PFSK-1 (cell line): ENCODE measurements at regions not wholly inside any gene's neighbourhood (a gene's known extent, or its start where the extent isn't known, plus 50 kb on each side); places are given as distances from the start of the nearest gene placed in this dataset.

Experiments
- FOXP2 ChIP-seq: optimal IDR thresholded peaks from 2 replicates; pipeline ENCODE3; 2011; ENCODE audit warnings: borderline replicate concordance, control low read depth, inconsistent platforms; ENCODE audit not compliant: insufficient read depth; ENCODE audit errors: extremely low read length, extremely low read depth
- POLR2AphosphoS5 ChIP-seq: IDR thresholded peaks from 2 replicates; pipeline ENCODE4 v1.6.1; 2012; ENCODE audit warnings: low read depth, mild to moderate bottlenecking, control low read depth, low read length, moderate library complexity
- REST ChIP-seq, 2 experiments: IDR thresholded peaks; 2 replicates each; pipeline versions ENCODE4 v1.6.1 to v1.8.0; 2011 to 2012; ENCODE audit warnings: low read depth in 2 of 2, low read length in 2 of 2, control low read depth in 1 of 2, inconsistent platforms in 1 of 2, mild to moderate bottlenecking in 1 of 2, moderate library complexity in 1 of 2; ENCODE audit not compliant: insufficient read depth in 1 of 2
- SIN3A ChIP-seq: IDR thresholded peaks from 2 replicates; pipeline ENCODE4 v1.6.1; 2012; ENCODE audit warnings: mild to moderate bottlenecking, low read length, moderate library complexity, borderline replicate concordance; ENCODE audit not compliant: insufficient read depth
- TAF1 ChIP-seq: IDR thresholded peaks from 2 replicates; pipeline ENCODE4 v1.6.1; 2012; ENCODE audit warnings: low read length, control low read depth, borderline replicate concordance; ENCODE audit not compliant: insufficient read depth

- TF ChIP-seq POLR2AphosphoS5 = no peak
- TF ChIP-seq TAF1 = no peak
- no peak for TF ChIP-seq SIN3A
- TF ChIP-seq REST (IDR thresholded peaks at IDR 0.05; ENCODE audit: insufficient read depth in 1 of 2, low read depth in 2 of 2, low read length in 2 of 2) = no peak
- TF ChIP-seq FOXP2 = no peak
These were observed 525.1 kb downstream of the LMO7 start for GRCh38 chr13:76160961-76161925.

- TF ChIP-seq SIN3A (no peak), FOXP2 (no peak), REST (IDR thresholded peaks at IDR 0.05; ENCODE audit: insufficient read depth in 1 of 2, low read depth in 2 of 2, low read length in 2 of 2) (no peak), TAF1 (no peak), POLR2AphosphoS5 (no peak)
These were observed 524.4 kb downstream of the LMO7 start for GRCh38 chr13:76160506-76160905.

GRCh38 chr13:76157926-76158325 is 521.8 kb downstream of the LMO7 start:
- TF ChIP-seq TAF1 (no peak), FOXP2 (no peak), SIN3A (no peak), POLR2AphosphoS5 (no peak), REST (IDR thresholded peaks at IDR 0.05; ENCODE audit: insufficient read depth in 1 of 2, low read depth in 2 of 2, low read length in 2 of 2) (no peak)

GRCh38 chr13:76153239-76153638 is 517.1 kb downstream of the LMO7 start:
- TF ChIP-seq REST (IDR thresholded peaks at IDR 0.05; ENCODE audit: insufficient read depth in 1 of 2, low read depth in 2 of 2, low read length in 2 of 2) (no peak), FOXP2 (no peak), POLR2AphosphoS5 (no peak), SIN3A (no peak), TAF1 (no peak)
